Left ventricle myocardium superior (tissue), 1 donor: ENCODE measurements at regions not wholly inside any gene's neighbourhood (a gene's known extent, or its start where the extent isn't known, plus 50 kb on each side); places are given as distances from the start of the nearest gene placed in this dataset.

ENCODE experiments used
- ATAC-seq: fragments of 200-7000 bp; cut with Tn5 transposase; one replicate; pipeline ENCODE4 v1.9.1; 2020; ENCODE audit warnings: mild to moderate bottlenecking, moderate library complexity
- DNase-seq: peaks from one replicate; pipeline ENCODE4 v3.0.0-alpha.2; 2020
- intact Hi-C: fragments of 100-400 bp; cut with micrococcal nuclease; formaldehyde crosslinking; loops from one replicate; pipeline ENCODE4 v1.11.0; 2022
- donor health status: DM: no; HTN: yes; CAD: no; lungs with severe emphysema.

DNA sequence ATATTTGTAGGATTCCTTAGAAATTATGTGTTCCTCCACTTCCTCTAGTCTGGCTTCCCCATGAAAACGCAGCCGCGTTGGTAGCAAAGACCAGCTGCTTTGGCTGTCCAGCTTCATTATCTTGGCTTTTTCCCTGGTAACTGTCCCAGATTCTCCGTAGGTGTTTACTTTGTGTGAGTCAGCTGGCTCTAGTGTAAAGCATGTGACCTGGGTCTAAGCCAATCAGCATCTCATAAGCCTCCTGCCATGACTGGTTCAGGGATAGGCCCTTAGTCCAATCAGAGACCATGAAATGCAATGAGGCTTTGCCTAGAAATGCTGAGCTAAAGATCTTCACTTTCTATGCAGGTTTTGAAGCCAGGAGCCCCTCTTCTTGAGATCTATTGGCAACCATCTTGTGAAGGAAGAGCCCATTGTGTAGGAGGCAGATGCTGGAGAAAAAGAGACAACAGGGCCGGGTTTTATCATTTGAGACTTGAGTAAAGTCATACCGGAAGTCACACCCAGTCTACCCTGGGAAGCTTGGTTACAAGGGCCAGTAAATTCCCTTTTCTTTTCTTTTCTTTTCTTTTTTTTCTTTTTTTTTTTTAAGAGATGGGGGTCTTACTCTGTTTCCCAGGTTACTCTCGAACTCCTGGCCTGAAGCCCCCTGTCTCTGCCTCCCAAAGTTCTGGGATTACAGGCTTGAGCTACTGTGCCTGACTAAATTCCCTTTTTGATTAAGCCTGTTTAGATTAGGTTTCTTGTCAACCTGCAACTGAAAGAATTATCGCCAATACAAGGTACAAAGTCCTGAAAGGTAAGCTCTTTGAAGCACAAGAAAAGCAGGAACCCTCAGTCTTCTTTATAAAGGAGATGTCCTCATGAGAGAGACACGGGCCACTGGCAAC lies 256.5 kb upstream of the RREB1 start:
- DNase-seq: peak; percentile 64
- intact Hi-C loops: no loop called here

DNA sequence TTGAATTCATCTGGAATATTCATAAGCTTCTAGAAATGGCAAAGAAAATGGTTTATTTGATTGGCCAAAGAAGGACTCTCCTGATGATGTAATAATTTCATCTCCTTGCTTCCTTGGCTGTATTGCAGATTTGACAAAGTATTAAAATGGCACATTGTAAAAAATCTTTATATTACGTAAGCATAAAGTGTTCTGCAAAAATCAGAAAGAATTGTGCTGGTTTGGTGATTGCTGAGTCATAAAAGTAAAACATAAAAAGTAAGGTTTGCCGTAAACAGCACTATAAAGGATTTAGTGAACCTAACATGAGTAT lies 255.9 kb upstream of the RREB1 start:
- ATAC-seq: no peak
- no peak for DNase-seq
- intact Hi-C loops: no loop called here

More for the DNA sequence above, 256.5 kb upstream of the RREB1 start:
- ATAC-seq: peak; percentile 97

DNA sequence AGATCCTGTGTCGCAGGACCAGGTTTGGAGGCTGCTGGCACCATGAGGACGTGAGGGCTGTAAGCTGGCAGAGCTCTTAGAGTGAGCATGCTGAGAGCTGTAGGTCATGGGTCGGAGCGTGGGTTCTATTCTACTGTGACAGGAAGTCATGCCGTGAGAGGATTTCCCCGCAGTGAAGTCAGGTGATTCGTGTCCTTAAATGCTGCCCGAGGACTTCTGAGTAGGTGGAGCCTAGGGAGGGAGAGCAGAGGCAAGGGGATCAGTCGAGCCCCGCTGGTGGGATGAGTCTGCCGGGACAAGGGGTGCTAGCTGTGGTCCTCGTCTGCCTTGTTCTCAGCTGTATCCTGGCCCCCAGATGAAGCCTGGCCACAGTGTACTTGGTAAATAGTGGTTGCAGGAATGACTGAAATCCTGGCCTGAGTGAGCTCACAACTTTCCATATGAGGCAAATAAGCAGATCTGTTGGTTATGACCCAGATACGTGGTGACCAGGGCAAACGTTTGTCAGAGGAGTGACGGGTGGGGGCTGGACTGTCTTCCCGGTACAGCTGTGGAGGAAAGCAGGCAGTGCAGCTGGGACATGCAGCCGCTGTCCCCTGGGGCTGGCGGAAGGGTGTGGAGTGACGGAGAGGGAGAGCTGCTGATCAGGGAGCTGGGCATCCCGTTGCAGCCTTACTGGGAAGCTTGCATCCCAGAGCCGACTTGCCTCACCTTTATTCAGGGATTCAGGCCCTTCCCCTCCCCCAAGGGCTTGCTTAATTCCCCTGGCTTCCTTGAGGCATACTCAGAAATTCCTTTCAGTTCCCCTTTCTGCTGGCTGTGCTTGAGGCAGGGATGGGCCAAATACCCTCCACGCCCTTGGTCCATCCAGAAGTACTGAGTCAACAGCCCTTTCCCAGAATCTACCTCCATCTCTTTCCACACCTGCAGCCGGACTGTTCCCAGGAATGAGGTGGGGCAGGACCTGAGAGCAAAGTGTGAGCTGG lies 250.9 kb upstream of the RREB1 start:
- ATAC-seq: peak; percentile 81
- peak; percentile 66 for DNase-seq
- intact Hi-C loops: no loop called here

DNA sequence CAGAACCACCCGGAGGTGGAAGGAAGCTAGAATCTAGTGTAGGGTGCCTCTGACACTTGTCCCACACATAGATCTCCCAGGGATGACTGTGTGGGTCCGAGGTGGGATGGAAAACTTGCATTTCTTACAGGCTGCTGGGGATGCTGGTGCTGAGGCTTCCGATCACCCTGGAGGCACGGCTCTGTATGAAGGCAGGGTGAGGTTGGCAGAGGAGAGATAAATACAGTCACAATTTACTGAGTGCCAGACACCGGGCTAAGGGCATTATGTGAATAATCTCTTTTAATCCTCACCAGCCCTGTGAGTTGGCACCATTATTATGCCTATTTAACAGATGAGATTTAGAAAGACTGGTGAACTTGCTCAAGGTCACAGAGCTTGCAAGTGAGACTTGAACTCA lies 250.2 kb upstream of the RREB1 start:
- intact Hi-C loops: no loop called here
- ATAC-seq (no peak), DNase-seq (no peak)

DNA sequence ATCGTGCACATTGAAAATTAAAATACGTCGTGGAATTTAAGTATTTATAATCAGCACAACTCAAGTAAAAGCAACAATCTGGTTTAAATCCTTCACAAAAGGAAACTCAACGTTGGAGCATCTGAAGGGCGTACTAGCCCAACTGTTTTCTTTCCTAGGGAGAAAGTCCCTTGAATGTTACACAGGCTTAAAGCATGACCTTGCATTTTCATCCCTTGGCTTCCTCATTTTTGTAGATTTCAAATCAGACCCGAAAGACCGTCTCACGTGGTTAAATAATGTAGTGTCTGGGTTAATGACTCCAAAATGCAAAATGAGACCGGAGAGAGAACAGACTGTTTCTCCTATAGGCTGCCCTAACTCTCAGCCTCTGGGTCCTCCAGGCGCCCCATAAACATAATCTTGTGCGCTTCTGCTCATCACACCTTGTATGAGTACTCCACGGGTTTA lies 249.2 kb upstream of the RREB1 start:
- no peak for DNase-seq

DNA sequence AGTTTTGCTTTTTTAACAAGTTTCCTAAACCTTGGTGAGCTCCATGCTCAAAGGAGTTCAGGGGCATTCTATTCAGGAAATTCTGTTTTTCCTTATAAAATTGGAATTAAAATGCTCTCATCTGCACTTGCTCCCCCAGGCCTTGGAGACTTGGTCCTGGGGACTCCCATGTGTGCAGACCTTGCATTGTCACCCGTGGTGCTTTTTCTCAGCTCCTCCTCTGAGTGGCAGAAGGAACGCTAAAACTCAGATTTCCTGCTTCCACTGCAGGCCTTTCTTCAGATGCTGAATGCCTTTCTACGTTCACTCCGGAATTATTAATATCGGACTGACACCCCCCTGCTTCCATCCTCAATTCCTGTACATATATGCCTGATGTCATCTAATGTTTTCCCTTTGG lies 248.7 kb upstream of the RREB1 start:
- intact Hi-C loops: no loop called here
- ATAC-seq (no peak), DNase-seq (no peak)

More for the DNA sequence above, 249.2 kb upstream of the RREB1 start:
- peak; percentile 10 for ATAC-seq
- intact Hi-C loops: no loop called here

DNA sequence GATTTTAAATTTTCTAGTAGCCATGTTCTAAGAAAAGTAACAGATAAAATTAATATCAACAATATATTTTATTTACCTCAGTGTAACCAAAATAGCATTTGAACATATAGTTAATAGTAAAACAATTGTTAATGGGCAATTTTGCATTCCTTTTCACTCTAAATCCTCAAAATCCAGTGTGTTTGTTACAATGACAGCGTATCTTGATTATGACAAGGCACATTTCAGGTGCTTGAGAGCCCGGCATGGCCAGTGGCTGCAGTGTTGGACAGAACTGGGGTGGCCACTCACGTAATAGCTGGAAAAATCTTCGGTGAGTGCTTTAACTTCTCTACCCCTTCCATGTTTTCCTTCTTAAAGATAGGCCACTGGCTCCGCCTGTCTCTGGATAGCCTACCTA lies 248.0 kb upstream of the RREB1 start:
- no peak for DNase-seq
- no peak for ATAC-seq
- intact Hi-C loops: no loop called here

DNA sequence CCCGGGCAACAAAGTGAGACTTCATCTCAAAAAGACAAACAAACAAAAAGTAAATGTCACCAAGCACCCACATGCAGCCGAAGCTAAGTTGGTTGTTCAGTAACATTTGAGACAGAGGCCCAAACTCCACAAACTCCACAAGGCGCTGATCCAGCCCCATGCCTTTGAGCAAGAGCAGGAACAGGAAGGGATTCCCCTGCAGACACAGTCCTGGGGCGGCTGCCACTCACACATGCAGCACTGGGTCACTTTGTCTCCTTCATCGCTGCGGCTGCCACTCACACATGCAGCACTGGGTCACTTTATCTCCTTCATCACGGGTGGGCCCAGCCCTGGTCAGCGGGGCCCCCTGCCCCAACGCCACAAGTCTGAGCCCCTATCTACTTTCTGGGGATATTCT lies 246.9 kb upstream of the RREB1 start:
- intact Hi-C loops: no loop called here
- DNase-seq (no peak), ATAC-seq (no peak)

DNA sequence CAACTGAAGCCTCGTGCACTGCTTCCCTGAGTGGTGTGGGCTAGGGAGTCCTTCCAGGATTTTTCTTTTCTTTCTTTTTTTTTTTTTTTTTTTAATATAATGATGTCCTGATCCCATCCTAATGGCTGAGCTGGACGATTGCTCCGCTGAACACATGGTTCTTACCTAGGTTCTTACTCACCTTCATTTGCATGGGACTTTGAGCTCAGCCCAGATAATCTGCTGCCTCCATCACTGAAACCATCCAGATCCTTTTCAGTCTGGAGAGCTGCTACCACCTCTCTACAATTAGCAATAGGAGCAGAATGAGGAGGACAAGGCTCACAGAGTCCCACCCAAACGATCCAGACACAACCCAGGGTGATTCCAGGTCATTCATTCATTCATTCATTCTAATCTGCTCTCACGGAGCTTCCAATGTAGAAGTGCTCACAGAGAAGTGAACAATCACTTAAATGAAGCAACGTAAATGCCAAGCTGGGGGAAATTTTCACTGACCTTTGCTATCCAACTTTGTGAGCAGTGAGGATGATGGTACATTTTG lies 246.3 kb upstream of the RREB1 start:
- DNase-seq (no peak), ATAC-seq (no peak)
- intact Hi-C loops: no loop called here

DNA sequence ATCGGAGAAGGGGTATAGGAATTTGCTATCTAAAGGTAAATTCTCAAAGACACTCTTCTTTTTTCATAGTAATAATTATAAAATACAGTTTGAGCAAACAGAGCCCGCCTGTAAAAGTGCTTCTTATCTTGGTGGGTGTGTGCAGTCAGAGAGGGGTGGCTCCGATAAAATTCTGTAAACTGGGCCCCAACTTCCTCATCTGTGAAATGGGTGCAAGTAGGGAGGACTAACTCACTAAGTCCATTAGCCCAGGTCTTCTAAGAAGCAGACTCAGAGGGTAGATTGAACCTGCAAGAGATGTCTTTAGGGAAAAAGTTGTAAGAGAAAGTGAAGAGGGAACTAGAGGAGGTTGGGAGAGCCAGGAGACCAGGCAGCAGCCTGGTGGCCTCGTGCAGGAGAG lies 245.8 kb upstream of the RREB1 start:
- intact Hi-C loops: no loop called here
- no peak for DNase-seq
- no peak for ATAC-seq

DNA sequence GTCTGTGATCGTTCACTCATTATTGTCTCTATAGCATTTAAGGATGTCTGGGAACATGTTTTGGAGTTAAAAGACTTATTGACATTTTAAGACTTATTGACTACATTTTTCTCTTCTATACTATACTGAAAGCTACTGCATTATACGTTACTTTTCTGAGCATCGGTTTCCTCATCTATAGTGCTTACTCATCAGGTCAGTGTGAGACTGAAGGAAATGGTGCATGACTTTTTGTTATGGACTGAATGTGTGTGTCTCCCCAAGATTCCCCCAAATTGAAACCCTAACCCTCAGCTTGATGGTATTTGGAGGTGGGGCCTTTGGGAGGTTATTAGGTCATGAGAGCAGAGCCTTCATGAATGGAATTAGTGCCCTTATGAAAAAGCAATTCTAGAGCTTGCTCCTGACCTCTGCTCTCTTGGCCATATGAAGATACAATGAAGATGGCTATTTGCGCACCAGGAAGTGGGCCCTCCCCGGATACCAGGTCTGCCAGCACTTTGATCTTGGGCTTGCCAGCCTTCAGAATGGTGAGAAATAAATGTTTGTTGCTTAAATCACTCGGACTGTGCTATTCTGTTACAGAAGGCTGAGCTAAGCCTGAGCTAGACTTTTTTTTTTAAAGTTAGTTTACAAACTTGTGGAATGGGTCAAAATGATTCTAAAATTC lies 243.7 kb upstream of the RREB1 start:
- DNase-seq (no peak), ATAC-seq (no peak)
- intact Hi-C loops: no loop called here

DNA sequence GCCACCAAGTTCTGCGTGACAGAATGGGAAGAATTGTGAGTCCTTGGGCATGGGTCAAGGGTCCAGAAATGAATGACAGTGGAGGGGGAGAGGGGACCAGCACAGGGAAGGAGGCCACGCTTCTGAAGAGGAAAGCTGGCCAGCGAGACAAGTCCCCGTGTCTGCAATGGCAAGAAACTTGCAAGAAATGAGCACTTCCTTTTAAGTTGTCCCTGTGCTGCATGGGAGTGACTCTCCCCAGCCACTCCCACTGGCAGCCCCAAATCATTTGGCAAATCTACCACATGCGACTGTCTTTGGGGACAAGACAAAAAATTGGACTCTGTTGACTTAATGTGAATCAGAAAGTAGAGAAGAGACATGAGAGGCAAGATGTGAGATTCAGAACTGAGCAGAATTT lies 242.2 kb upstream of the RREB1 start:
- intact Hi-C loops: no loop called here
- DNase-seq (no peak), ATAC-seq (no peak)

DNA sequence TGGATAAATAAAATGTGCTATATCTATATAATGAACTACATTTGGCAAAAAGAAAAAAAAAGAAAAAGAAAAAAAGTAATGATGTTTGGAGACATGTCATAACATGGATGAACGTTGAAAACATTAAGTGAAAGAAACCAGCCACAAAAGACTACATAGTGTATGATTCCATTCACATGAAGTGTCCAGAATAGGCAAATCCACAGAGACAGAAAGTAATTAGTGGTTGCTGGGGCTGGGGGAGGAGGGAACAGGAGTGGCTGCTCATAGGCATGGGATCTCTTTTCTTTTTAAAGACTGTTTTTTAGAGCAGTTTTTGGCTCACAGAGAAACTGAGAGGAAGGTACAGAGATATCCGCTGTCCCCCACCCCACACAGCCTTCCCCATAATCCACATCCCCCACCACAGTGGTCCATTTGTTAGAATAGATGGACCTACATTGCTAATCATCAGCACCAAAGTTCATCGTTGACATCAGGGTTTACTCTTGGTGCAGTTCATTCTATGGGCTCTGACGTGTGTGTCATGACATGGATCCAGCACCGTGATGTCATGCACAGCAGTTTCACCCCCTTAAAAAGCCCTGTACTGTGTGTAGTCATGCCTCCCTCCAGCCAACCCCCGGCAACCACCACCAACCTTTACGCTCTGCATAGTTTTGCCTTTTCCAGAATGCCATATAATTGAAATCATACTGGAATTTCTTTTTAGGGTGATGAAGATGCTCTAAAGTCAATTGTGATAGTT lies 240.9 kb upstream of the RREB1 start:
- intact Hi-C loops: no loop called here
- no peak for DNase-seq
- ATAC-seq: no peak

DNA sequence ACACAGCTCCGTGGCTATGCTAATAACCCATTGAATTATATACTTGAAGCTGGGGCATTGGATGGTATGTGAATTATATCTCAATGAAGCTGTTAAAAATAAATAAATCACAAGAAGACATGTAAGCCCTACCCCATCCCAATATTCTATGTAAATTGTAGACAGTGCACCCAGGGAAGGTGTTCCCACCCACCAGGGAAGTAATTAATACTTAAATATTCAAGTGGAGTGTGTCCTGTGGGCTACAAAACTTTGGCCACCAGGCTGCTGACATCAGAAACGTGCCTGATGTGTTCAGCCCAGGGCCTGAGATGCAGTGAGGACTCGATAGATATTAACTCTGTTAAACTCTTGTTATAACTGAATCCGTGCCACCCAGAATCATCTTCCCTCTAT lies 240.4 kb upstream of the RREB1 start:
- ATAC-seq (no peak), DNase-seq (no peak)
- intact Hi-C loops: no loop called here

DNA sequence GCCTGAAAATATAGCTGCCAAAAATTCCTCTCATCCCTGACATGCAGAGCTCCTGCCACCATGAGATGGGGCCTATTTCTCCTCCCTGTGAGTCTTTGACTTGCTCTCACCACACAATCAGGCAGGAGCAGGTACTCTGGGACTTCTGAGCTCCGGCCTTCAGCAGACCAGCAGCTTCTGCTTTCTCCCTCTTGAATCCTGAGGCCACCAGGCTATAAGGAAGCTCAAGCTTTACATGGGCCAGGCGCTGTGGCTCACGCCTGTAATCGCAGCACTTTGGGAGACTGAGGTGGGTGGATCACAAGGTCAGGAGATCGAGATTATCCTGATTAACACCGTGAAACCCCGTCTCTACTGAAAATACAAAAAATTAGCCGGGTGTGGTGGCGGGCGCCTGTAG lies 238.7 kb upstream of the RREB1 start:
- intact Hi-C loops: no loop called here
- DNase-seq (no peak), ATAC-seq (no peak)

DNA sequence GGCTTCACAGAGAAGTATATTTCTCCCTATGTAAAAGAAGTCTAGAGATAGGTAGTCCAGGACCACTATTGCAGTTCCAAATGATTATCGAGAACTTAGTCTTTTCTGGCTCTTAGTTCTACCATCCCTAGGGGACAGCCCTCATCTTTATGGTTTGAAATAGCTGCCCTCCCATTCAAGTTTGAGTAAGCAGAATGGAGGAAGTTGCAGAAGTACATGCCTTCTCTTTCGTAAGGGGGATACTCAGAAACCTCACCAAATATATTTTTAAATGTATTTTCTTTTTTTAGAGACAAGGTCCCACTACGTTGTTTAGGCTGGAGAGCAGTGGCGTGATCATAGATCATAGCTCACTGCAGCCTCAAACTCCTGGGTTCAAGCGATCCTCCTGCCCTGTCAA lies 236.8 kb upstream of the RREB1 start:
- DNase-seq (no peak), ATAC-seq (no peak)
- intact Hi-C loops: no loop called here

DNA sequence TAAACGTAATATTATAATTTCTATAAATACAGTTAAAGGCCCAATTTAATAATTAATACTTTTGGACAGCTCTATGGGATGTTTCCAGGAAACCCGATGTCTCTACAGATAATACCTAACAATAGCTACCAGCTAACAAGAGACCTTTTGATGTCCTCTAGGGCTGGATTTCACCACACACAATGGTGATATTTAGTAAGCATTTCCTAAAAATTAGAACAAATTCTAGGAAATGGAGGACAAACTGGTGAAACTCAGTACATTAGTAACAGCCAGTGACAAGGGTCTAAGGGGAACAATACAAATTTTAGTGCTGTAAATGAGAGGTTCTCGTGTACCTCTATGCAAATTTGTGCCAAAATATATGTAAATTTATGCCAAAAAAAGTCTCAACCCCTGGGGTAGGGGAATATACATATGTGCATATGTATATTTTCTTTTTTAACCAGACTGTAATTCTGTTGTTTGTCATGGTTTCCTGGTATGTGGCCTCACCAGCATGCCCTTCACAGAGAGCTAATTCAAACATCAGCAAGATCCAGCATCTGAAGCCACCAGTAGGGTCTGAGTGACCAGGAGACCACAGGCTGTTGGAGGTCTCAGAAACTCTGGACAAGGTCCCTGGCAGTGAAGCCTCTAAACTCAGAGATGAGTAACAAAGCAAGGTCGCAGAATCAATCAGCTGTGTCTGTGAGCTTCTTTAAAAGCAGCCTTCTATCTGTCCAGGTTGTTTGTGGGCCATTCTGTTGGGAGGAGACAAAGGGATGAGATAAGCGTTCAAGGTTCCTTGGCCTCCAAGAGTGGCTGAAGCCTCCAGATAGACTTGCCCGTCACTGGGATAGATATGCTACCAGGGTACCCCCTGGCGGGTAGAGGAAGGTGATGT lies 235.1 kb upstream of the RREB1 start:
- no peak for ATAC-seq
- intact Hi-C loops: no loop called here

DNA sequence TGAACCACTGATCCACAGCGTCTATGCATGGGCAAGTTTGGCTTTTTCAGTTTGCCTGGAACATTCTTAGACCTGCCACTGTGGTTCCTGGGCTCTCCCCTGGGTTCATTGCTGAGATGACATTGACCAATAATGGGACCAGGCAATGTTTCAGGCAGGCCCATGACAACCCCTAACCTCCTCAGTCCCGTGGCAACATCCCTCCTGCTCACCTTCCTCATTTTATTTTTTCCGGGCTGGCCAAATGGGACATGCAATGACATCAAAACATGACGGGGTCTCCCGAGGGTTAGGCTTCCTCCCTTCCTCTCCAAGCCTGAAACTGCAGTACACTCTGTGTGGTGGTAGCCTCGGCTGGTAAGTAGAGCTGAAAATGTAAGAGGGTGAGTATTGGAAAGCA lies 234.0 kb upstream of the RREB1 start:
- no peak for ATAC-seq

More for the DNA sequence above, 235.1 kb upstream of the RREB1 start:
- no peak for DNase-seq

More for the DNA sequence above, 234.0 kb upstream of the RREB1 start:
- no peak for DNase-seq
- intact Hi-C loops: no loop called here
